Suppressor macrophage treated with lipopolysaccharide for 4 hours (primary cell): ENCODE measurements at regions not wholly inside any gene's neighbourhood (a gene's known extent, or its start where the extent isn't known, plus 50 kb on each side); places are given as distances from the start of the nearest gene placed in this dataset.

ENCODE experiments used
- DNase-seq: peaks from one replicate; pipeline ENCODE4 v3.0.0-alpha.2; 2020

GRCh38 chr5:74336297-74336696, 304.2 kb downstream of the ENC1 start:
- DNase-seq, result no peak

- no peak for DNase-seq
Measured at GRCh38 chr5:74334762-74335384, 305.7 kb downstream of the ENC1 start.

GRCh38 chr5:74334062-74334761, 306.3 kb downstream of the ENC1 start:
- no peak for DNase-seq

DNA sequence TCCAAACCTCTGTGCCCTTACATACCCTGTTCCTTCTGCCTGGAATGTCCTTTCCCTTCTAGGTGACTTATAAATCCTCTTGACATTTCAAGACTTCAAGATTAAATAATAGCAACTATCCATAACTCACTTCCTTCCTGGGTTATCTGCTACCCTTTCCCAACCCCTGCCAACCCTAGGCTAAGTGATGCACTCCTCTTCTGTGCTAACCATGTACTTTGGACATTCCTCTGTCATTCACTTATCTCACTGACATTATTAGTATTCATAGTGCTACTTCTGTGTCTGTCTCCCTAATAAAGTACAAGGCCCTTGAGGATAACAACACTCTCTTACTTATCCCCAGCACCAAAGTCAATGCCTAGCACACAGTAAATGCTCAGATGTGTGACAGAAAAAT, 307.1 kb downstream of the ENC1 start:
- DNase-seq, result no peak

DNA sequence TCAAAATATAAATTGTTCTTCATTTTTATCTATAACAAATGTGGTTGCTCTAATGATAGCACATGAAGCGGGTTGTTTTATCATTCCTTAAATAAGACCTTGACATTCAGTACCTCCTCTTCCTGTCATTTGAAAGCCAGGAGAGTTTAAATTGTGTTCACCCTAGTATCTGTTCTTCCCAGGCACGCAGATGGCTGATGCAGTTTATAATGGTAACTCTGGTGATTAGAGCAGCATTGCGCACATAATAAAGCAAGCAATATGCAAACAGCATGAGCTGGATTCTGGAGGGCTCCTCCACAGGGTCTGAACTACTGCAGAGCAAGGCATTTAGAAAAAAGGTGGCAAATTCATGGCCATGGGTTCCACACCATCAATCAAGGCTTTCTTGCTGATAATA, 307.8 kb downstream of the ENC1 start:
- DNase-seq, result no peak

- no peak for DNase-seq
Measured at GRCh38 chr5:74332006-74332405, 308.5 kb downstream of the ENC1 start.

GRCh38 chr5:74328221-74328630, 312.3 kb downstream of the ENC1 start:
- DNase-seq, result no peak

- DNase-seq, result no peak
Measured at GRCh38 chr5:74327339-74327685, 313.2 kb downstream of the ENC1 start.

- DNase-seq, result peak; percentile 34
Measured at GRCh38 chr5:74326571-74327338, 313.8 kb downstream of the ENC1 start.

DNA sequence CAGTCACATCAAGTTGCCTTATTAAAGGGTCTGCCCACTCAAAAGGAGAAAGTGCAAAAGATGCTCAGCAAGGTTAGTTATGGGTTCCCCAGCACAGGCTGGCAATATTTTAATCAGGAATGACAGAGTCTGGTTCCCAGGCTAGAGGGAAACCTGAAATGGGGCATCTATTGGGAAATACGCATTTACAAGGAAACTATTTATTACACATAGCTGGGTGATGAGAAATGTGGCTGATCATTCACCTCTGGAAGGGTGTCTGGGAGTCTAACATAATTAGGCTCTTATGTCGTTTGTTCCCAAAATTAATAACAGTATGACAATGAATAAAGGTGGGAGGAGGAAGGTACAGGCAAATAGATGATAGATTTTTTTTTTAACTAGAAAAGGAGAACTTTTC, 314.7 kb downstream of the ENC1 start:
- no peak for DNase-seq

GRCh38 chr5:74324556-74324955, 316.0 kb downstream of the ENC1 start:
- no peak for DNase-seq

DNA sequence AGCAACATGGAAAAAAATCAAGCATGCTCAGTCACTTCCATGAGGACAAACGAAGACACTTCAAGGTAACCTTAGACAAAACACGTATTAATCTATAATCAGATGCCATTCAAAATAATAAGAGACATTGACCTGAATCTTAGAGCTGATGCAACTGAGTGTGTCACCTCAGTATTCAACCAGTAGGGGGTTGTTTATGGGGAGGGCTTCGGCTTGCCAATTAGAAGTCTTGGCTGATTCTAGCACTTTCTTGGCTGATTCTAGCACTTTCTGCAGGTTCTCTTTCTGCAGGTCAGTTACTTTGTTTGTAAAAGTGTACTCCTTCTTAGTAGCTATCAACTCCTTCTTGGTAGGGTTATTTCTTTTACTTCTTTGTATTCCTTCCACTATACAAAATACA, 317.6 kb downstream of the ENC1 start:
- no peak for DNase-seq

DNA sequence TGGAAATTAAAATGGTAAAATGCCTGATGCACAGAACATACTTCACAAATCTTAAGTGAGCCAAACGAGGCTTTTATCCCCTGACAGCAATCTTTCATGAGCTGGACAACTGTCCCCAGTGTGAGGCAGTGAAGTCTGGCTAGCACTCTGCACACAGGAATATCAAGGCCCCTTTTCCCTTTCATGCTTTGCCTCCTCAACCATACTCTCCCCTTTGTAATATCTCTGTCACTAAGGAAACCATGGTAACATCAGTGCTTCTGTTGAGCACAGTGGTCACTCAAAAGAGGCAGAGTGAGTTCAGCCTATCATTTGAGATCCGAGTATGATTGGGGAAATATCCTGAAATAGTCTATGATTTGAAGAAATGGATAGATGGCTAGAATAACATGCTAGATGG, 318.3 kb downstream of the ENC1 start:
- DNase-seq, result no peak

DNA sequence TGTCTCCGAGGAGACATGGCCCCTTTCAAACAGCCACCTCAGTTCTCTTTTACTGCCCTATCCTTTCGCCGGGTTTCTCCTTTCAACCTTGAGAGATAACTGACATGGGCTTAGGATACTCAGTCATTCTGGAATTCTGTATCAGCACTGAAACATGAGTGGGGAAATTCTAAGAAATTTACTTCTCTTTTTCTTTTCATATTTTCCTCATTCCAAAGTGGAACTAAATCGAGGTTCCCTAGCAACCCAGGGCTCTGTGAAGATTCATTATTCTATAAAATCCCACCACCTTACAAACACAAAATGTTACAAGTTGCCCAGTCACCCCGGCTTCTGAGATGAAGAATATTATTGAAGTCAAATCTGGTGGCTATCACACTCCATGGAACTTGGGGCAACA, 319.2 kb downstream of the ENC1 start:
- peak; percentile 53 for DNase-seq

DNA sequence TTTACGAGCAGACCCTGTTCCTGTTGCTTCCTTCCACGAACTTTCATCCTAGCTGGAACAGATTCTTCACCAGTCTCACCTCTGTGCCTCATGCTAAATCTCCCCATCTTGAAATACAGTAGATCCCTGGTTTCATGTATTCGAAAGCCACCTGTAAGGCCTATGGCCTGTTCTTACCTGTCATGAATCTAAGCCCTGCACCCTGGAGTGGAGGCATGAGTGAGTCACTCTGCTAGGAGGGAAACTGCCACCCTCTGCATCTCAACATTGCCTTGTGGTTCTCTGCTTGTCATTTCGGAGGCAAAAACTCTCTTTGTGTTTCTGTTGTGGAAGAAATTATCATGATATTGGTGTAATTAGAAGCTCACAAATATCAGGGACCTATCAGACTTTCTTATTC, 320.0 kb downstream of the ENC1 start:
- no peak for DNase-seq

DNA sequence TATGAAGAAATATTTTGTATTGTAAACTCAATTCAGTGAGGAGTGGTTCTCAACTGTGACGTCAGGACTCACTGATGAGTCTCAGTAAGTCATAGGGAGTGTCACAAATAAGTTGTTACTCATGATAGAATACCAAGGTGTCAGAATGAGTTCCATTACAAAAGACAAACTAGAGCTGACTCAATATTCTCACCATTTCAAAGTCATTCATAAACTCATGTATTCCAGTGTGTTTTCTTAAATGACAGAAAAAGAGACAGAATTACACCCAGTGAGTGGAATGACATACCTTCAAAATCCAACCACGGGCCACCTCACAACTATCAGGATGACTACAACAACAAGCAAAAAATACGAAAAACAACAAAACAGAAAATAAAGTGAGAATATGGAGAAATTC, 321.5 kb downstream of the ENC1 start:
- DNase-seq, result no peak

DNA sequence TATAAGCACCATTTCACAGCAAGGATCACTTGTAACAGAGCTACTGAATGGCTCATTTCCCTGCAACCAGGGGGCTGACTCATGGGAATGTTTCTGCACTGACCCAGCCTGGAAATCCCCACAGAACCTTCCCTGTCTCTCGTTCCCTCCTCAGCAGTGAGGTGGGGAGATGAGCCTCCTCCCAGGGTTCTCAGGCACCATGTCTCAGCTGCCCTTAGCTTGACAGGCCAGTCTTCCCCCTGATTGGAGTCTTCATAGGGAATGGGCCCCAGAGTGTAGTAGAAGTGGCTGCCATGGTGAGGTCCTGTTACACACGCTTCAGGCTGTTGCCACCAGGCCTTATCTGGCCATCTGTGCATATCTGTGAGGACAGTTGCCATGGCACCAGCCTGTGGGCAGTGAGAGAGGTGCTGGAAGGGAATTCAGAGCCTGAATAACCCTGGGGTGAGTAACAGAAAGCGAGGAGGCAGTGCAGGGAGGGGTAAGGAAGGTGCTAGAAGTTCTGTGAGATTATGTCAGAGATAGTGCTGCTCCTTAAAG, 324.4 kb downstream of the ENC1 start:
- DNase-seq, result peak; percentile 92

DNA sequence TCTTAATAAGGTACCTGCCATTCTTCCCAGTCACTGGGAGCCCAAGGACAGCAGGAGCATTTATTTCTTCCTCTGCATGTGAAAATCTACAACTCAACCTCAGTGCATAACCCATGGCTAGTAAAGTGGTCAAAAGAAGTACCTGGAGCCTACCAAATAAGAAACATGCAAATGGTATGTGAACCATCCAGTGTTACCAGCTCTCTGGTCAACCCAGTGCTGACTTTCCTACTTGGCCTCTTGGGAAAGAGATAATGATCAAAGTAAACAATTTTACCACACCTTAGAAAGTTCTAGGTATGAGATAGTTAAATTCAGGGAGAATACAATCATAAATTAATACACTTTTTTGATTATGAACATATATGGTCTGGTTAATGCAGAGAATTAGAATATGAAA, 325.6 kb downstream of the ENC1 start:
- no peak for DNase-seq

- peak; percentile 31 for DNase-seq
Measured at GRCh38 chr5:74313896-74314295, 326.6 kb downstream of the ENC1 start.

DNA sequence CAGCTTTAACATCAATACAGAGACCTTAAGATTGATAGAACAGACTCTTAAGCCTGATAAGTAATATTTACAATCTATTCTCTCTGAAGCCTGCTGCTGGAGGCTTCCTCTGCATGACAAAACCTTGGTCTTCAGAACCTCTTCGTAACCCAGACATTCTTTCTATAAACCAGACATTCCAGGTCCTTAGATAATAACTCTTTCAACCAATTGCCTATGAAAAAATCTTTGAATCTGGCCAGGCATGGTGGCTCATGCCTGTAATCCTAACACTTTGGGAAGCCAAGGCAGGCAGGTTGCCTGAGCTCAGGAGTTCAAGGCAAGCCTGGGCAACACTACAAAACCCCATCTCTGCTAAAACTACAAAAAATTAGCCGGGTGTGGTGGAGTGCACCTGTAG, 327.8 kb downstream of the ENC1 start:
- DNase-seq, result no peak

GRCh38 chr5:74311961-74312360, 328.6 kb downstream of the ENC1 start:
- no peak for DNase-seq

- no peak for DNase-seq
Measured at GRCh38 chr5:74310997-74311930, 329.3 kb downstream of the ENC1 start.

DNA sequence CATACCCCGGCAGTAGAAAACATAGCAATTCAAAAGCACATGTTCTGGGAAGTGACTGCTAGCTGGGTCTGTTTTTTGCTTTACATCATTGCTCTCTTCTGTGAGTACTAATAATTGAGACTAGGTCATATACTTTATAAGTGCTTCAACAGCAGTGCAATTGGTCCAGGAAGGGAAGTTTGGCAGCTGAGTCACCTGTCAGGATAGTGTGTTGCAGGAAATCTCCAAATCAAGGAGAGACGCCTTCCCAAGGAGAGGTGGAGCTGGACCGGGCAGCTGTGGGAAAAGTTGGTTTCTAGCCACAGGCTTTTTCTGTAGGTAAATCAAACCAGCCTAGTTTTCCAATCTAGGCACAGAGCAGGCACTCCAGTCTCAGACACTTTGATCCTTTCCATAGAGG, 330.1 kb downstream of the ENC1 start:
- DNase-seq, result no peak
